K562 (cell line): ENCODE measurements at regions not wholly inside any gene's neighbourhood (a gene's known extent, or its start where the extent isn't known, plus 50 kb on each side); places are given as distances from the start of the nearest gene placed in this dataset.

ENCODE experiments used
- PHF20 ChIP-seq: fragments of 450-650 bp; IDR thresholded peaks from 2 replicates; pipeline ENCODE4 v1.6.1; 2018; ENCODE audit not compliant: partially characterized antibody
- SMC3 ChIP-seq: conservative IDR thresholded peaks from 2 replicates; pipeline ENCODE4 v1.6.1; 2011; ENCODE audit warnings: low read depth, low read length, improper control_type of control experiment; ENCODE audit not compliant: insufficient read depth
- THRA ChIP-seq: fragments of 450-650 bp; IDR thresholded peaks from 2 replicates; pipeline ENCODE4 v1.6.1; 2017; ENCODE audit warnings: mild to moderate bottlenecking, moderate library complexity

- TF ChIP-seq THRA (no peak), SMC3 (no peak), PHF20 (no peak)
Observed at GRCh38 chr2:16135913-16136310, 195.6 kb downstream of the MYCN start.
